GM23248 (cell line): ENCODE measurements at regions not wholly inside any gene's neighbourhood (a gene's known extent, or its start where the extent isn't known, plus 50 kb on each side); places are given as distances from the start of the nearest gene placed in this dataset.

Experiments
- DNase-seq: peaks from one replicate; pipeline ENCODE4 v3.0.0-alpha.2; 2015
- H2AFZ ChIP-seq: fragments of 200-600 bp; sonication (generic); 2 replicates; pipeline ENCODE4 v1.6.1; 2016; ENCODE audit warnings: antibody characterized with exemption
- H3F3A ChIP-seq: fragments of 200-600 bp; sonication (generic); 2 replicates; pipeline ENCODE4 v1.6.1; 2016; ENCODE audit warnings: mild to moderate bottlenecking, antibody characterized with exemption, mixed run types; ENCODE audit not compliant: insufficient read depth
- H3K27ac ChIP-seq: fragments of 200-600 bp; sonication (generic); 2 replicates; pipeline ENCODE4 v1.5.1; 2016; ENCODE audit warnings: mild to moderate bottlenecking
- H3K27me3 ChIP-seq: fragments of 200-600 bp; sonication (generic); replicated peaks from 2 replicates; pipeline ENCODE4 v1.6.1; 2016; ENCODE audit warnings: mild to moderate bottlenecking; ENCODE audit not compliant: insufficient read depth
- H3K36me3 ChIP-seq: fragments of 200-600 bp; sonication (generic); 2 replicates; pipeline ENCODE4 v1.6.1; 2016; ENCODE audit warnings: low read depth, mild to moderate bottlenecking
- H3K4me1 ChIP-seq: fragments of 200-600 bp; sonication (generic); 2 replicates; pipeline ENCODE4 v1.6.1; 2016; ENCODE audit warnings: mild to moderate bottlenecking; ENCODE audit not compliant: insufficient read depth
- H3K4me2 ChIP-seq: fragments of 200-600 bp; sonication (generic); one replicate; pipeline ENCODE4 v1.6.1; 2016; ENCODE audit warnings: mild to moderate bottlenecking; ENCODE audit not compliant: unreplicated experiment
- H3K4me3 ChIP-seq: fragments of 200-600 bp; sonication (generic); 2 replicates; pipeline ENCODE4 v1.5.1; 2016; ENCODE audit warnings: mild to moderate bottlenecking
- H3K79me2 ChIP-seq: fragments of 200-600 bp; sonication (generic); 2 replicates; pipeline ENCODE4 v1.6.1; 2016; ENCODE audit warnings: mild to moderate bottlenecking; ENCODE audit not compliant: insufficient read depth
- H3K9ac ChIP-seq: fragments of 200-600 bp; sonication (generic); 2 replicates; pipeline ENCODE4 v1.6.1; 2016; ENCODE audit warnings: mild to moderate bottlenecking
- H3K9me2 ChIP-seq: fragments of 200-600 bp; sonication (generic); 2 replicates; pipeline ENCODE4 v1.6.1; 2016; ENCODE audit warnings: mixed run types, mild to moderate bottlenecking, moderate library complexity; ENCODE audit not compliant: insufficient read depth
- H3K9me3 ChIP-seq: fragments of 200-600 bp; sonication (generic); one replicate; pipeline ENCODE4 v1.6.1; 2017; ENCODE audit warnings: low read depth
- H4K20me1 ChIP-seq: fragments of 200-600 bp; sonication (generic); 2 replicates; pipeline ENCODE4 v1.6.0; 2016; ENCODE audit not compliant: insufficient read depth
- EZH2 ChIP-seq: fragments of 200-600 bp; sonication (generic); IDR thresholded peaks from 2 replicates; pipeline ENCODE4 v1.6.1; 2018; ENCODE audit warnings: antibody characterized with exemption, mild to moderate bottlenecking; ENCODE audit not compliant: insufficient read depth, poor library complexity, severe bottlenecking
- EZH2phosphoT487 ChIP-seq: fragments of 200-600 bp; sonication (generic); IDR thresholded peaks from 2 replicates; pipeline ENCODE4 v1.6.1; 2018; ENCODE audit warnings: antibody characterized with exemption, moderate library complexity, mild to moderate bottlenecking, low read depth; ENCODE audit not compliant: insufficient read depth
- WGBS, 2 experiments: methylation state at CpG; one replicate each; pipeline ENCODE4 v1.1.6; 2015 to 2017; ENCODE audit warnings: low lambda C conversion rate in 2 of 2, low coverage in 1 of 2; ENCODE audit errors: missing lambda C conversion rate in 2 of 2; 5-methylcytosine and 5-hydroxymethylcytosine counted together
- in situ Hi-C: fragments of 300-500 bp; cut with MboI; formaldehyde crosslinking; loops from 2 replicates; pipeline ENCODE4 v1.15.0; 2020

GRCh38 chr5:81834021-81834660 lies 83.2 kb upstream of the SSBP2 start:
- Histone ChIP-seq H3K27ac (no peak overlapping the region), H4K20me1 (no peaks in the 10 kb centered on the region), H3K27me3 (no peaks in the 10 kb centered on the region), H3K4me2 (no peak overlapping the region), H3K36me3 (no peaks in the 10 kb centered on the region), H3K9me2 (no peaks in the 10 kb centered on the region), H3K9ac (no peak overlapping the region), H3K4me3 (no peak overlapping the region), H3K79me2 (no peaks in the 10 kb centered on the region), H3K9me3 (no peaks in the 10 kb centered on the region), H3K4me1 (peaks cover 7% of the 10 kb centered on the region; the same call in 1 of the 2 replicates), H2AFZ (no peak overlapping the region), H3F3A (no peaks in the 10 kb centered on the region)
- TF ChIP-seq EZH2phosphoT487 = no peak
- TF ChIP-seq EZH2 = no peak
- in situ Hi-C loops = no loop called here
- no peak for DNase-seq
- 85 to 91% methylated on average over 11 of the region's 11 CpGs for WGBS, 2 experiments

DNA sequence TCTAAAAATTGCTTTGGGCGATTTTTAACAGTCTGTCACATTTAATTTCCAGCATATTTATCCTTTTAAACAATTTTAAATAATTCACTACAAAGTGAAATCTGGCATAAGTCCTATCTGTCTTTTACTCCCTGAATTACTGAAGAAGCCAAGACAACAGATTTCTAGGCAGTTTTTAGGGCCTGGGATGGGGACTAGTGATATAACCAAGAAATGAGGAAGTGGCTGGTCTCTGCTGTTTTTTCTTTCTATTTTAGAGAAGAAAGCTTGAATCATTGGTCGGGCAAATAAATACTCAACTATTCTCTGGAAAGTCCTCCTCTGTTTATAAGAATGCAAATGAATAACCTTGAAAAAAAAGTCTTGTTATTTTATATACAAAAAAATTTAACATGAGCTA lies 79.7 kb upstream of the SSBP2 start:
- in situ Hi-C loops = no loop called here
- Histone ChIP-seq H3K79me2 (no peaks in the 10 kb centered on the region), H3K27me3 (no peaks in the 10 kb centered on the region), H3K4me2 (no peak overlapping the region), H3K27ac (no peak overlapping the region), H3F3A (peaks cover 8% of the 10 kb centered on the region; the same call in 1 of the 2 replicates), H3K4me3 (no peak overlapping the region), H2AFZ (no peak overlapping the region), H3K9ac (no peak overlapping the region), H3K9me2 (no peaks in the 10 kb centered on the region), H4K20me1 (no peaks in the 10 kb centered on the region), H3K4me1 (peaks cover 5% of the 10 kb centered on the region; the same call in 1 of the 2 replicates), H3K36me3 (no peaks in the 10 kb centered on the region), H3K9me3 (no peaks in the 10 kb centered on the region)
- WGBS, 2 experiments = 80 to 81% methylated on average over 2 of the region's 2 CpGs
- no peak for DNase-seq
- TF ChIP-seq EZH2 (no peak), EZH2phosphoT487 (no peak)

GRCh38 chr5:81829242-81829641 lies 78.3 kb upstream of the SSBP2 start:
- Histone ChIP-seq H3K4me2 (no peak overlapping the region), H3K4me1 (peaks cover 17% of the 10 kb centered on the region), H2AFZ (no peak overlapping the region), H3K27ac (no peak overlapping the region), H3K9ac (no peak overlapping the region), H4K20me1 (no peaks in the 10 kb centered on the region), H3K4me3 (no peak overlapping the region), H3K9me2 (no peaks in the 10 kb centered on the region), H3K27me3 (no peaks in the 10 kb centered on the region), H3F3A (peaks cover 13% of the 10 kb centered on the region; the same call in 1 of the 2 replicates), H3K9me3 (no peaks in the 10 kb centered on the region), H3K79me2 (no peaks in the 10 kb centered on the region), H3K36me3 (no peaks in the 10 kb centered on the region)
- no peak for TF ChIP-seq EZH2phosphoT487
- no peak for TF ChIP-seq EZH2
- DNase-seq = no peak
- 81 to 85% methylated on average over 5 of the region's 5 CpGs for WGBS, 2 experiments
- in situ Hi-C loops = no loop called here

DNA sequence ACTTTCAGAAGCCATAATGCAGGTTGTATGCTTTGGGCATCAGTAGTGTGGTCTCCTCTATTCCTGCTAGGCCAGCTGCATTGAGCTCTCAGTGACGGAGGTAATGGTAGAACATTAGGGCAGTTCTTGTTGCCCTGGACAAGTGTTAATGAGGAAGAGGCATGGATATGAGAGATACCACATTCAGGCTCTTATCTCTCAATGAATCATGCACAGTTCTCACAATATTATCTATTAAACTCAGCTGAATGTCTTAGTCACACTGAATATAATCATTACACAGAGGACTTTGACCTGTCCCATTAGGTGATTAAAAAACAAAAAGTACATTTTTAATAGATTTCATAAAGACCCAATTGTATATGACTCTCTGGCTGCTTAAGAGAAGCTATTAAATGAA lies 76.6 kb upstream of the SSBP2 start:
- Histone ChIP-seq H3K27me3 (no peaks in the 10 kb centered on the region), H3K79me2 (no peaks in the 10 kb centered on the region)

More for the DNA sequence above, 76.6 kb upstream of the SSBP2 start:
- Histone ChIP-seq H3K4me3 (no peak overlapping the region), H3K9me3 (no peaks in the 10 kb centered on the region), H3K27ac (no peak overlapping the region), H3F3A (peaks cover 13% of the 10 kb centered on the region; the same call in 1 of the 2 replicates), H4K20me1 (no peaks in the 10 kb centered on the region), H2AFZ (no peak overlapping the region), H3K9me2 (no peaks in the 10 kb centered on the region), H3K4me1 (peaks cover 17% of the 10 kb centered on the region), H3K4me2 (no peak overlapping the region), H3K9ac (no peak overlapping the region), H3K36me3 (no peaks in the 10 kb centered on the region)
- DNase-seq = no peak
- WGBS, 2 experiments = 92 to 100% methylated on average over 1 of the region's 1 CpG
- TF ChIP-seq EZH2 (no peak), EZH2phosphoT487 (no peak)
- in situ Hi-C loops = no loop called here
